ENCODE measurements at regions not wholly inside any gene's neighbourhood (a gene's known extent, or its start where the extent isn't known, plus 50 kb on each side); places are given as distances from the start of the nearest gene placed in this dataset.
"Not testable (repeated sequence)": the region's sequence is repeated elsewhere in the genome, so short reads cannot be mapped to it uniquely, and the experiment has no call there.

DNA sequence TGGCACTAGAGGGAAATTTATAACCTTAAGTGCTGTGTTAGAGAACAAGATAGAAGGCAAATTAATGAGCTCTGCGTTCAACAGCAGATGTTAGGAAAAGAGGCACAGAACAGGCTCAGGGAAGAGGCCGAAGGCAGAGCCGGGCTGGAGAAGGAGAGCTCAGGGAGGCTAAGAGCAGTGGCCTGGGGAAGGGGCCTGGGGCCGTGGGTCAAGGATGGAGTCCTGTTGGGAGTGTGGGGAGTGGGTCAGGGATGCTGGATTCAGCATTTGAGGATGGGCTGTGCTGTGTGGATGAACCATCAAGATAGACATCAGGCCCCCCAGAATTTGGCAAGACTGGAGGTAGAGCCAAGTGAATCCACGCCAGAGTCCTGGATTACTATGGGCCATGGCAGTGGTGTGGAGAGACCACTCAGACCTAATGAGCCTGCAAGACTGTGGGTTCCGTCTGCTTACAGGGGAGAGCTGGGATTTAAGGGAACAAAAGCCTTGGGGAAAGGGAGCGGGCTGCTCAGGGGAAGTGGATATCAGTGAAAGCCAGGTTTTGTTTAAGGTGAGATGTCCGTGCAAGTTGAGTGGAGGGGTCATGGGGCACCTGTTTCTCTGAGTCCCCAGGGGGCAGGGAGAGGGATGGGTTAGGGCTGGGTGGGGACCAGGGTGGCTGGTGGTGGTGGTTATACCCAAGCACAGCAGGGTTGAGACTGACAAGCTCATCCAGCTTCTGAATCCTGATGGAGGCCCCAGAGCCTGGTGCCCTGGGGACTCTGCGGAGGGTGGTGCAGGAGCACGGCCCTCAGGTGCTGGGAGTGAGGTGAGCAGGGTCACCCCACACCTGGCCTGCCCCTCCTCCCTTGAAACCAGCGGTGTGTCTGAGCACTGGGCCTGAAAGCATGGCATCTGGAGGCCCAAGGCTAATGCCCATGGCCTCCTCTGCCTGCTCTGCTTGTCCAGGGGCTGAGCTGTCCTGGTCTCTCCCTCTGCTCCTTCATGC is 101.7 kb downstream of the BMS1 start:
- DNase-seq (ENCODE audit: low read depth in 2 of 3, low spot score in 2 of 3), result no peak

GRCh38 chr10:42885491-42886270 is 103.1 kb downstream of the BMS1 start:
- DNase-seq (ENCODE audit: low read depth in 2 of 3, low spot score in 2 of 3), result no peak

- no peak for DNase-seq (ENCODE audit: low read depth in 2 of 3, low spot score in 2 of 3)
Observed at GRCh38 chr10:42887734-42888503, 105.3 kb downstream of the BMS1 start.

DNA sequence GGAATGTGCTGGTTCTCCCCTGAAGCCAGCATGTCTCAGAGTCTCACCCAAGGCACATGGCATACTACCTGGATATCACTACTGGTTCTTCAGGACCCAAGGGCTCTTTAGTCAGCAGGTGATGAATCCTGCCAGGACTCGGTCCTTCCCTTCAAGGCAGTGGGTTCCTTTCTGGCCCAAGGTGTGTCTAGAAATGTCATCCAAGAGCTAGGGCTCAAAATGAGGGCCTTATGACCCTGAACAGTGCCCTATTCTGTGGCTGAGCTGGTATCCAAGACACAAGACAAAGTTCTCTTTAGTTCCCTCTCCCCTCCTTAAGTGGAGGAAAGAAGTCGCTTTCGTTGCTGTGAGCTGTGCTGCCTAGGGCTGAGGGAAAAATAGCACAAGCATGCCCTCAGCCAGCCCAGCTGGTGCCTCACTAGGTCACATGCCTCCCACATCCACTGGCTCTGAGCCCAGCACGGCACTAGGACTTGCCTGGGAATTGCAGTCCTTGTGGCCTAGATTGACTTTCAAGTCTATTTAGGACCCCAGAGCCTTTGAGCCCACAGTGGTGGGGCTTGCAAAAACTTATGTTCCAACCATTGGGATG is 106.0 kb downstream of the BMS1 start:
- no peak for DNase-seq (ENCODE audit: low read depth in 2 of 3, low spot score in 2 of 3)

DNA sequence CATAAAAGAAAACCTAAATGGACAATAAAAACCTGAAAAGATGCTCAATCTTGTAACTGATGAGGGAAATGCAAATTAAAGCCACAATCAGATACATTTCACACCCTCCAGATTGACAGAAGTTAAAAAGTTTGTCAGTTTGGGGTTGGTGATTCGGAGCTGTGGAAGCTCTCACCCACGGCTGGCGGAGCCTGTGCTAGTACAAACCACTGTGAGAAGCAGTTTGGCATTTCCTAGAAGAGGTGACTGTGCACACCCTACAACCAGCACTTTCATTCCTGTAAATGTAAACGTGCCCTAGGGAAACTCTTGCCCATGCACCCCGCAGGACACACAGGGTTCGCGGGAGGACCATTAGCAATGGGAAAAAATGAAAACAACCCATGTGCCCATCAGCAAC is 114.1 kb downstream of the BMS1 start:
- DNase-seq (ENCODE audit: low read depth in 2 of 3, low spot score in 2 of 3), result no peak

- DNase-seq (ENCODE audit: low read depth in 2 of 3, low spot score in 2 of 3), result peak in 1 of 3 donors; percentile 14
Observed at GRCh38 chr10:42898037-42898960, 115.7 kb downstream of the BMS1 start.

- no peak for DNase-seq (ENCODE audit: low read depth in 2 of 3, low spot score in 2 of 3)
Observed at GRCh38 chr10:42899036-42899435, 116.4 kb downstream of the BMS1 start.

- not testable (repeated sequence) for DNase-seq (ENCODE audit: low read depth in 2 of 3, low spot score in 2 of 3)
Observed at GRCh38 chr10:42900346-42900745, 117.8 kb downstream of the BMS1 start.

DNA sequence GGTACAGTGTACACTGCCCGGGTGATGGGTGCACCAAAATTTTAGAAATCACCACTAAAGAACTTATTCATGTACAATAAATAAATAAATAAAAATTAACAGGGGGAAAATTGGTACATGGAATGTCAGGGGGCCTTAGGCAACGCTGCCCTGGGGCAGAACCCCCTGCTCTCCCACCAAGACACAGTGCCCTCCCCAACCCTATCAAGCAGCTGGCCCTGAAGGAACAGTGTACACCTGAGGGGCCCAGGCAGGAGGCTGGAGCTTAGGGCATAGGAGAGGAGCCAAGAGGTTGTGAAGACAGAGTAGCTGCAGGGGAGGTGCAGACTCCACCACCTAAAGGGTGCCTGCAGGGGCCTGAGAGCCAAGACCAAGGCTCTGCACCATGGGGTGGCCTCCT is 128.8 kb downstream of the BMS1 start:
- no peak for DNase-seq (ENCODE audit: low read depth in 2 of 3, low spot score in 2 of 3)

- DNase-seq (ENCODE audit: low read depth in 2 of 3, low spot score in 2 of 3), result no peak
Observed at GRCh38 chr10:42916974-42917373, 134.4 kb downstream of the BMS1 start.

DNA sequence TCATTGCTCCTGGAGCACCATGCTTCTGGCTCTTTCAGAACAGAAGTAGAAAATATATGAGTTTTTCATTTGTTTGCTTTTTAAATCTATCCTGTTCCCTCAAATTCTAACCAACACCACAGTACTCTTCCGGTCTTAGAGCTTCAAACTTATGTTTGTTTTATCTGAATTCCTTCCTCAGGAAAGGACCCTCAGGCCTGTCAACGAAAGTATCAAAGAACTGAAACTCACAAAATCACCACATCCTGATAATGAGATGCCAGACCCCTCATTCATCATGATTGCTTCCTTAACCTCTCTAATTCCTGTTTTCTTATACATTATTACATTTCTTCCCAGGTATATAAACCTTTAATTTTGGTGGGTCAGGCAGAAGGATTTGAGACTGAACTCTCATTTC is 135.2 kb downstream of the BMS1 start:
- DNase-seq (ENCODE audit: low read depth in 2 of 3, low spot score in 2 of 3), result peak in 1 of 3 donors; percentile 36

DNA sequence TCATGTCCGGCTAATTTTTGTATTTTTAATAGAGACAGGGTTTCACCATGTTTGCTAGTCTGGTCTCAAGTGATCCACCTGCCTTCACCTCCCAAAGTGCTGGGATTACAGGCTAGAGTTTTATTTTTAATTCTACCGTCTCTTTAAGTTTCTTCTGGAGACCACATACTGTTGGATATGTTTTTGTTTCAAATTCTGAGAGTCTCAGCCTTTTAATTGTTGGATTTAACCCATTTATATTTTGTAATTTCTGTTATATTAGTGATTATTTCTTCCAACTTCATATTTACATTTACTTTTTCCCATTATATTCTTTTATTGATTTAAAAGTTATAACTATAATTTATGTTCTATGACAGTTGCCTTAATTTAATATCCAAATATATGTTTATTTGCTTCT is 139.4 kb downstream of the BMS1 start:
- no peak for DNase-seq (ENCODE audit: low read depth in 2 of 3, low spot score in 2 of 3)

DNA sequence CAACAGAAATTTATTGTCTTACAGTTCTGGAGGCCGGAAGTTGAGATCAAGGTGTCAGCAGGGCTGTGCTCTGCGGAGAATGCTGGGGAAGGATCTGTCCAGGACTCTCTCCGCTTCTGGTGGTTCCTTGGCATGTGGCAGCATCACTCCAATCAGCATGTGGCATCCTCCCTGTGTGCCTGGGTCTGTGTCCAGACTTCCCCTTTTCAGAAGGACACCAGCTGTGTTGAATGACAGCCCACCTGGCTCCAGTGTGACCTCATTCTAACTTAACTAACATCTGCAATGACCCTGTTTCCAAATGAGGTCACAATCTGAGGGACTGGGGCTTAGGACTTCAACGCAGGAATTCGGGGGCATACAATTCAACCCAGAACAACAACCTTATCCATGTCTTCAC is 141.9 kb downstream of the BMS1 start:
- DNase-seq (ENCODE audit: low read depth in 2 of 3, low spot score in 2 of 3), result no peak

GRCh38 chr10:42926843-42927242 is 144.2 kb downstream of the BMS1 start:
- no peak for DNase-seq (ENCODE audit: low read depth in 2 of 3, low spot score in 2 of 3)

DNA sequence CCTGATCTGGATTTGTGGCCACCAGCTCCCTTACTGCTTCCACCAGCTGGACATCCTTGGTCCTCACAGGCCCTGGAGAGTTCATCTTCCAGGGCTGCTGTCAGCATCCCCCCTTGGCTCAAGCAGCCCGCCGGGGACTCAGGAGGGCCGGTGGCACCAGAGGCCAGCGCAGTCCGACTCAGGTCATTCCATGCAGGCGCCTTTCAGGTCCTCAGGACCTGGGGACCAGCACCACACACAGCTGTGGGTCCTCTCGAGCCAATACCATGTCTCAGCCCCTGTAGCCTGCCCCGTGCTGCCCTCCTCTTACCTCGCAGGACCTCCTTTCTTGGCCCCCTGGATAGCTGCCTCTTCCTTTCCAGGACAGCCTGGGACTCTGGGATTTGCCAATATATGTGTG is 145.5 kb downstream of the BMS1 start:
- no peak for DNase-seq (ENCODE audit: low read depth in 2 of 3, low spot score in 2 of 3)

- DNase-seq (ENCODE audit: low read depth in 2 of 3, low spot score in 2 of 3), result no peak
Observed at GRCh38 chr10:42929236-42929635, 146.6 kb downstream of the BMS1 start.

DNA sequence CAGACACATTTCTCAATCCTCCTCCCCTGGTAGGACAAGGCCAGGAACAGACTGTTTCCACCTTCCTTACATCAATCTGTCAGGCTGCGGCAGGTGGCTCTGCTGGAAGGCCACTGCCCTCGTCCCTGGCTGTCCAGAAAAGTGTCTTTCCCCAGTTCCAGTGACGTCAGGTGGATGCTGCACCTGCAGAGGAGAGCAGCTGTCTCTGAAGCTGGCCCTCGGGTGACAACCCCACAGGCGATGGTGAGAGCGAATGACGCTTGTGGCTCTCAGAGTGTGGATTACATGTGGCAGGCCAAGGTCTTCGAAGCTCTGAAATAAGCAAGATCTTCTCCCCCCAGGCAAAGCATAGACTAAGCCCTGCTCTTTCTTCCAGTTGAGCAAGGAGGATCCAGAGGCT is 146.9 kb upstream of the RET start:
- DNase-seq (ENCODE audit: low read depth in 2 of 3, low spot score in 2 of 3), result no peak

- no peak for DNase-seq (ENCODE audit: low read depth in 2 of 3, low spot score in 2 of 3)
Observed at GRCh38 chr10:42930516-42931192, 146.2 kb upstream of the RET start.

- DNase-seq (ENCODE audit: low read depth in 2 of 3, low spot score in 2 of 3), result no peak
Observed at GRCh38 chr10:42932116-42932515, 144.8 kb upstream of the RET start.

All from hematopoietic multipotent progenitor cell (in vitro differentiated cells).